ENCODE measurements at regions not wholly inside any gene's neighbourhood (a gene's known extent, or its start where the extent isn't known, plus 50 kb on each side); places are given as distances from the start of the nearest gene placed in this dataset.
A peak's percentile ranks its signal among the peaks of the same experiment; 100 is the strongest.

- DNase-seq (ENCODE audit: low read depth): peak; percentile 58
Observed at GRCh38 chr13:63208826-63209225, 1793.2 kb upstream of the PCDH20 start.

GRCh38 chr13:63206461-63206860, 1790.8 kb upstream of the PCDH20 start:
- DNase-seq (ENCODE audit: low read depth): no peak

- no peak for DNase-seq (ENCODE audit: low read depth)
Observed at GRCh38 chr13:63201493-63201892, 1785.8 kb upstream of the PCDH20 start.

- DNase-seq (ENCODE audit: low read depth): no peak
Observed at GRCh38 chr13:63199508-63199907, 1783.9 kb upstream of the PCDH20 start.

GRCh38 chr13:63198071-63198470, 1782.4 kb upstream of the PCDH20 start:
- DNase-seq (ENCODE audit: low read depth): no peak

GRCh38 chr13:63195726-63196125, 1780.1 kb upstream of the PCDH20 start:
- no peak for DNase-seq (ENCODE audit: low read depth)

GRCh38 chr13:63190742-63191141, 1775.1 kb upstream of the PCDH20 start:
- DNase-seq (ENCODE audit: low read depth): peak; percentile 61

- no peak for DNase-seq (ENCODE audit: low read depth)
Observed at GRCh38 chr13:63190219-63190618, 1774.6 kb upstream of the PCDH20 start.

- no peak for DNase-seq (ENCODE audit: low read depth)
Observed at GRCh38 chr13:63189712-63190111, 1774.1 kb upstream of the PCDH20 start.

GRCh38 chr13:63184693-63185092, 1769.0 kb upstream of the PCDH20 start:
- peak; percentile 67 for DNase-seq (ENCODE audit: low read depth)

GRCh38 chr13:63175536-63175935, 1759.9 kb upstream of the PCDH20 start:
- no peak for DNase-seq (ENCODE audit: low read depth)

- no peak for DNase-seq (ENCODE audit: low read depth)
Observed at GRCh38 chr13:63167699-63168337, 1752.2 kb upstream of the PCDH20 start.

GRCh38 chr13:63166345-63166744, 1750.7 kb upstream of the PCDH20 start:
- no peak for DNase-seq (ENCODE audit: low read depth)

GRCh38 chr13:63163903-63164302, 1748.3 kb upstream of the PCDH20 start:
- no peak for DNase-seq (ENCODE audit: low read depth)

- no peak for DNase-seq (ENCODE audit: low read depth)
Observed at GRCh38 chr13:63161219-63161618, 1745.6 kb upstream of the PCDH20 start.

- peak; percentile 1 for DNase-seq (ENCODE audit: low read depth)
Observed at GRCh38 chr13:63156816-63157215, 1741.2 kb upstream of the PCDH20 start.

GRCh38 chr13:63149375-63149774, 1733.7 kb upstream of the PCDH20 start:
- peak; percentile 0 for DNase-seq (ENCODE audit: low read depth)

GRCh38 chr13:63139277-63139676, 1723.6 kb upstream of the PCDH20 start:
- DNase-seq (ENCODE audit: low read depth): no peak

GRCh38 chr13:63129995-63130394, 1714.3 kb upstream of the PCDH20 start:
- no peak for DNase-seq (ENCODE audit: low read depth)

- no peak for DNase-seq (ENCODE audit: low read depth)
Observed at GRCh38 chr13:63128716-63129115, 1713.1 kb upstream of the PCDH20 start.

- peak; percentile 43 for DNase-seq (ENCODE audit: low read depth)
Observed at GRCh38 chr13:63124863-63125262, 1709.2 kb upstream of the PCDH20 start.

GRCh38 chr13:63120883-63121282, 1705.2 kb upstream of the PCDH20 start:
- no peak for DNase-seq (ENCODE audit: low read depth)

GRCh38 chr13:63117710-63118109, 1702.1 kb upstream of the PCDH20 start:
- DNase-seq (ENCODE audit: low read depth): no peak

- no peak for DNase-seq (ENCODE audit: low read depth)
Observed at GRCh38 chr13:63112799-63113395, 1697.2 kb upstream of the PCDH20 start.
